H9 (cell line): ENCODE measurements at regions not wholly inside any gene's neighbourhood (a gene's known extent, or its start where the extent isn't known, plus 50 kb on each side); places are given as distances from the start of the nearest gene placed in this dataset.

ENCODE experiments used
- DNase-seq: peaks from one replicate; pipeline ENCODE4 v3.0.0-alpha.2; 2017
- H2AFZ ChIP-seq: one replicate; pipeline ENCODE4 v1.6.1; 2013; ENCODE audit warnings: mild to moderate bottlenecking, low read length, control low read depth, moderate library complexity
- H2AK5ac ChIP-seq: 2 replicates; pipeline ENCODE4 v1.6.1; 2013; ENCODE audit warnings: low read length, control low read depth, mixed read lengths; ENCODE audit not compliant: insufficient read length
- H2BK120ac ChIP-seq: one replicate; pipeline ENCODE4 v1.6.1; 2013; ENCODE audit warnings: low read depth, mild to moderate bottlenecking, low read length, control low read depth, inconsistent platforms; ENCODE audit not compliant: poor library complexity, severe bottlenecking
- H2BK12ac ChIP-seq: 2 replicates; pipeline ENCODE4 v1.6.1; 2013; ENCODE audit warnings: low read length, control low read depth, mixed read lengths, low read depth; ENCODE audit not compliant: insufficient read length
- H2BK15ac ChIP-seq: 2 replicates; pipeline ENCODE4 v1.6.1; 2013; ENCODE audit warnings: low read depth, low read length, control low read depth
- H2BK20ac ChIP-seq: one replicate; pipeline ENCODE4 v1.6.1; 2013; ENCODE audit warnings: low read depth, mild to moderate bottlenecking, low read length, control low read depth, inconsistent platforms; ENCODE audit not compliant: poor library complexity, severe bottlenecking
- H2BK5ac ChIP-seq: 2 replicates; pipeline ENCODE4 v1.6.1; 2013; ENCODE audit warnings: low read length, control low read depth, mixed read lengths; ENCODE audit not compliant: insufficient read length
- H3K14ac ChIP-seq: 2 replicates; pipeline ENCODE4 v1.6.1; 2013; ENCODE audit warnings: low read length, control low read depth; ENCODE audit not compliant: insufficient read depth
- H3K18ac ChIP-seq: 2 replicates; pipeline ENCODE4 v1.6.1; 2013; ENCODE audit warnings: low read depth, mild to moderate bottlenecking, mixed read lengths, low read length, control low read depth; ENCODE audit not compliant: insufficient read length
- H3K23ac ChIP-seq: 2 replicates; pipeline ENCODE4 v1.6.1; 2013; ENCODE audit warnings: low read length, control low read depth, mixed read lengths, low read depth; ENCODE audit not compliant: insufficient read length
- H3K23me2 ChIP-seq: 2 replicates; pipeline ENCODE4 v1.6.1; 2013; ENCODE audit warnings: low read depth, mild to moderate bottlenecking, mixed read lengths, low read length, control low read depth; ENCODE audit not compliant: insufficient read length, poor library complexity, severe bottlenecking
- H3K27ac ChIP-seq: 2 replicates; pipeline ENCODE4 v1.5.1; 2013; ENCODE audit warnings: low read length, control low read depth, mixed read lengths, low read depth; ENCODE audit not compliant: insufficient read length
- H3K27me3 ChIP-seq: 2 replicates; pipeline ENCODE4 v1.6.1; 2013; ENCODE audit warnings: low read length, control low read depth, inconsistent platforms; ENCODE audit not compliant: insufficient read depth
- H3K4ac ChIP-seq: 2 replicates; pipeline ENCODE4 v1.6.1; 2013; ENCODE audit warnings: low read depth, mild to moderate bottlenecking, control low read depth, inconsistent platforms, low read length, moderate library complexity
- H3K4me1 ChIP-seq: 2 replicates; pipeline ENCODE4 v1.6.1; 2013; ENCODE audit warnings: low read length, control low read depth, inconsistent platforms; ENCODE audit not compliant: insufficient read depth
- H3K4me2 ChIP-seq: 2 replicates; pipeline ENCODE4 v1.6.1; 2013; ENCODE audit warnings: low read length, control low read depth, mixed read lengths; ENCODE audit not compliant: insufficient read length, insufficient read depth
- H3K56ac ChIP-seq: 2 replicates; pipeline ENCODE4 v1.6.1; 2013; ENCODE audit warnings: low read depth, mild to moderate bottlenecking, mixed read lengths, low read length, control low read depth; ENCODE audit not compliant: insufficient read length
- H3K79me1 ChIP-seq: 2 replicates; pipeline ENCODE4 v1.6.1; 2013; ENCODE audit warnings: low read depth, mild to moderate bottlenecking, moderate library complexity, low read length, control low read depth, inconsistent platforms; ENCODE audit not compliant: insufficient read depth, poor library complexity, severe bottlenecking
- H3K79me2 ChIP-seq: 2 replicates; pipeline ENCODE4 v1.6.1; 2013; ENCODE audit warnings: low read length, control low read depth, inconsistent platforms; ENCODE audit not compliant: insufficient read depth
- H3K9ac ChIP-seq: 2 replicates; pipeline ENCODE4 v1.6.1; 2013; ENCODE audit warnings: low read length, control low read depth, mixed read lengths; ENCODE audit not compliant: insufficient read length; ENCODE audit errors: extremely low read depth
- H3K9me3 ChIP-seq: one replicate; pipeline ENCODE4 v1.6.1; 2013; ENCODE audit warnings: low read depth, low read length, inconsistent platforms; ENCODE audit not compliant: control insufficient read depth
- H3T11ph ChIP-seq: one replicate; pipeline ENCODE4 v1.6.1; 2013; ENCODE audit warnings: mild to moderate bottlenecking, low read length, control low read depth, inconsistent platforms
- H4K20me1 ChIP-seq: one replicate; pipeline ENCODE4 v1.6.1; 2013; ENCODE audit not compliant: control insufficient read depth, insufficient read length, insufficient read depth
- H4K5ac ChIP-seq: 2 replicates; pipeline ENCODE4 v1.6.1; 2013; ENCODE audit warnings: low read depth, mild to moderate bottlenecking, mixed read lengths, low read length, control low read depth; ENCODE audit not compliant: insufficient read length
- H4K8ac ChIP-seq: replicated peaks from 2 replicates; pipeline ENCODE4 v1.6.1; 2013; ENCODE audit warnings: low read length, control low read depth, mixed read lengths, low read depth; ENCODE audit not compliant: insufficient read length
- H4K91ac ChIP-seq: 2 replicates; pipeline ENCODE4 v1.6.1; 2013; ENCODE audit warnings: low read depth, mild to moderate bottlenecking, moderate library complexity, mixed read lengths, low read length, control low read depth; ENCODE audit not compliant: insufficient read length
- H3K27ac Mint-ChIP-seq, 3 experiments: 2 replicates in 2 of 3; 3 replicates in 1 of 3; pipeline ENCODE4 v1.8.0; 2020 to 2021; ENCODE audit warnings: mixed read lengths in 3 of 3, mild to moderate bottlenecking in 1 of 3, moderate library complexity in 1 of 3
- H3K27me3 Mint-ChIP-seq: 2 replicates; pipeline ENCODE4 v1.8.0; 2021; ENCODE audit warnings: low read depth, mild to moderate bottlenecking, moderate library complexity, mixed read lengths
- H3K36me3 Mint-ChIP-seq, 3 experiments: 2 replicates in 2 of 3; 3 replicates in 1 of 3; pipeline ENCODE4 v1.8.0; 2020 to 2021; ENCODE audit warnings: low read depth in 3 of 3, mixed read lengths in 3 of 3; ENCODE audit not compliant: insufficient read depth in 1 of 3
- H3K4me1 Mint-ChIP-seq, 2 experiments: 2 replicates each; pipeline ENCODE4 v1.8.0; 2020; ENCODE audit warnings: mixed read lengths in 2 of 2
- H3K4me3 Mint-ChIP-seq, 2 experiments: 2 replicates in 1 of 2; 3 replicates in 1 of 2; pipeline ENCODE4 v1.8.0; 2020 to 2021; ENCODE audit warnings: mild to moderate bottlenecking in 2 of 2, mixed read lengths in 2 of 2, moderate library complexity in 1 of 2
- H3K9me3 Mint-ChIP-seq, 2 experiments: 2 replicates in 1 of 2; 3 replicates in 1 of 2; pipeline ENCODE4 v1.8.0; 2020; ENCODE audit warnings: mild to moderate bottlenecking in 2 of 2, mixed read lengths in 2 of 2, moderate library complexity in 1 of 2
- WGBS: extraction: QIAGEN DNeasy Blood & Tissue Kit; methylation state at CpG from one replicate; pipeline ENCODE4 v1.1.7; 2013; ENCODE audit warnings: missing lambda C conversion rate, low lambda C conversion rate, mixed read lengths; ENCODE audit not compliant: insufficient read length; ENCODE audit errors: extremely low coverage; 5-methylcytosine and 5-hydroxymethylcytosine counted together
- TF ChIP-seq, protein P1 (sequence below): fragments of 200-600 bp; sonication (generic); conservative IDR thresholded peaks from 3 replicates; pipeline ENCODE4 v1.8.0; 2021; ENCODE audit warnings: antibody characterized with exemption, mild to moderate bottlenecking

GRCh38 chr14:26703686-26704366 lies 106.0 kb upstream of the NOVA1 start:
- H3K4me1 Mint-ChIP-seq, result peaks cover 10 to 17% of the 10 kb centered on the region in 2 experiments
- Histone ChIP-seq H3K27me3 (no peaks in the 10 kb centered on the region), H2BK5ac (no peak overlapping the region), H2AK5ac (no peak overlapping the region), H3K4me2 (no peak overlapping the region), H3K4me1 (no peaks in the 10 kb centered on the region), H3T11ph (no peak overlapping the region), H3K56ac (no peak overlapping the region), H3K23me2 (no peaks in the 10 kb centered on the region), H3K4ac (no peak overlapping the region), H4K5ac (no peak overlapping the region), H3K14ac (no peak overlapping the region), H3K79me1 (no peaks in the 10 kb centered on the region), H3K23ac (no peak overlapping the region), H3K18ac (no peak overlapping the region), H4K91ac (no peak overlapping the region), H4K20me1 (no peaks in the 10 kb centered on the region), H3K27ac (no peak overlapping the region), H2BK15ac (no peak overlapping the region), H2BK20ac (no peak overlapping the region), H2AFZ (no peak overlapping the region), H2BK120ac (no peak overlapping the region), H3K9ac (no peak overlapping the region), H3K9me3 (no peaks in the 10 kb centered on the region), H3K79me2 (no peaks in the 10 kb centered on the region), H4K8ac (no peak overlapping the region), H2BK12ac (no peak overlapping the region)
- no peak overlapping the region for H3K27ac Mint-ChIP-seq
- DNase-seq, result no peak
- no peak overlapping the region for H3K4me3 Mint-ChIP-seq
- H3K9me3 Mint-ChIP-seq, result peaks cover 0 to 2% of the 10 kb centered on the region in 2 experiments; a peak in 3 of 5 replicates
- TF ChIP-seq, protein P1, sequence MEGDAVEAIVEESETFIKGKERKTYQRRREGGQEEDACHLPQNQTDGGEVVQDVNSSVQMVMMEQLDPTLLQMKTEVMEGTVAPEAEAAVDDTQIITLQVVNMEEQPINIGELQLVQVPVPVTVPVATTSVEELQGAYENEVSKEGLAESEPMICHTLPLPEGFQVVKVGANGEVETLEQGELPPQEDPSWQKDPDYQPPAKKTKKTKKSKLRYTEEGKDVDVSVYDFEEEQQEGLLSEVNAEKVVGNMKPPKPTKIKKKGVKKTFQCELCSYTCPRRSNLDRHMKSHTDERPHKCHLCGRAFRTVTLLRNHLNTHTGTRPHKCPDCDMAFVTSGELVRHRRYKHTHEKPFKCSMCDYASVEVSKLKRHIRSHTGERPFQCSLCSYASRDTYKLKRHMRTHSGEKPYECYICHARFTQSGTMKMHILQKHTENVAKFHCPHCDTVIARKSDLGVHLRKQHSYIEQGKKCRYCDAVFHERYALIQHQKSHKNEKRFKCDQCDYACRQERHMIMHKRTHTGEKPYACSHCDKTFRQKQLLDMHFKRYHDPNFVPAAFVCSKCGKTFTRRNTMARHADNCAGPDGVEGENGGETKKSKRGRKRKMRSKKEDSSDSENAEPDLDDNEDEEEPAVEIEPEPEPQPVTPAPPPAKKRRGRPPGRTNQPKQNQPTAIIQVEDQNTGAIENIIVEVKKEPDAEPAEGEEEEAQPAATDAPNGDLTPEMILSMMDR, result no peak
- no peaks in the 10 kb centered on the region for H3K27me3 Mint-ChIP-seq
- WGBS, result no CpG with 5 or more reads among the region's 2 CpGs
- peaks cover 0 to 7% (median 2%) of the 10 kb centered on the region in 3 experiments; a peak in 3 of 7 replicates for H3K36me3 Mint-ChIP-seq
